H9 (cell line): ENCODE measurements at regions not wholly inside any gene's neighbourhood (a gene's known extent, or its start where the extent isn't known, plus 50 kb on each side); places are given as distances from the start of the nearest gene placed in this dataset.

Experiments used
- DNase-seq: peaks from one replicate; pipeline ENCODE4 v3.0.0-alpha.2; 2017
- H2AFZ ChIP-seq: one replicate; pipeline ENCODE4 v1.6.1; 2013; ENCODE audit warnings: mild to moderate bottlenecking, low read length, control low read depth, moderate library complexity
- H2AK5ac ChIP-seq: 2 replicates; pipeline ENCODE4 v1.6.1; 2013; ENCODE audit warnings: low read length, control low read depth, mixed read lengths; ENCODE audit not compliant: insufficient read length
- H2BK120ac ChIP-seq: one replicate; pipeline ENCODE4 v1.6.1; 2013; ENCODE audit warnings: low read depth, mild to moderate bottlenecking, low read length, control low read depth, inconsistent platforms; ENCODE audit not compliant: poor library complexity, severe bottlenecking
- H2BK12ac ChIP-seq: 2 replicates; pipeline ENCODE4 v1.6.1; 2013; ENCODE audit warnings: low read length, control low read depth, mixed read lengths, low read depth; ENCODE audit not compliant: insufficient read length
- H2BK15ac ChIP-seq: 2 replicates; pipeline ENCODE4 v1.6.1; 2013; ENCODE audit warnings: low read depth, low read length, control low read depth
- H2BK20ac ChIP-seq: one replicate; pipeline ENCODE4 v1.6.1; 2013; ENCODE audit warnings: low read depth, mild to moderate bottlenecking, low read length, control low read depth, inconsistent platforms; ENCODE audit not compliant: poor library complexity, severe bottlenecking
- H2BK5ac ChIP-seq: 2 replicates; pipeline ENCODE4 v1.6.1; 2013; ENCODE audit warnings: low read length, control low read depth, mixed read lengths; ENCODE audit not compliant: insufficient read length
- H3K14ac ChIP-seq: 2 replicates; pipeline ENCODE4 v1.6.1; 2013; ENCODE audit warnings: low read length, control low read depth; ENCODE audit not compliant: insufficient read depth
- H3K18ac ChIP-seq: 2 replicates; pipeline ENCODE4 v1.6.1; 2013; ENCODE audit warnings: low read depth, mild to moderate bottlenecking, mixed read lengths, low read length, control low read depth; ENCODE audit not compliant: insufficient read length
- H3K23ac ChIP-seq: 2 replicates; pipeline ENCODE4 v1.6.1; 2013; ENCODE audit warnings: low read length, control low read depth, mixed read lengths, low read depth; ENCODE audit not compliant: insufficient read length
- H3K23me2 ChIP-seq: 2 replicates; pipeline ENCODE4 v1.6.1; 2013; ENCODE audit warnings: low read depth, mild to moderate bottlenecking, mixed read lengths, low read length, control low read depth; ENCODE audit not compliant: insufficient read length, poor library complexity, severe bottlenecking
- H3K27ac ChIP-seq: 2 replicates; pipeline ENCODE4 v1.5.1; 2013; ENCODE audit warnings: low read length, control low read depth, mixed read lengths, low read depth; ENCODE audit not compliant: insufficient read length
- H3K27me3 ChIP-seq: 2 replicates; pipeline ENCODE4 v1.6.1; 2013; ENCODE audit warnings: low read length, control low read depth, inconsistent platforms; ENCODE audit not compliant: insufficient read depth
- H3K4ac ChIP-seq: 2 replicates; pipeline ENCODE4 v1.6.1; 2013; ENCODE audit warnings: low read depth, mild to moderate bottlenecking, control low read depth, inconsistent platforms, low read length, moderate library complexity
- H3K4me1 ChIP-seq: 2 replicates; pipeline ENCODE4 v1.6.1; 2013; ENCODE audit warnings: low read length, control low read depth, inconsistent platforms; ENCODE audit not compliant: insufficient read depth
- H3K4me2 ChIP-seq: 2 replicates; pipeline ENCODE4 v1.6.1; 2013; ENCODE audit warnings: low read length, control low read depth, mixed read lengths; ENCODE audit not compliant: insufficient read length, insufficient read depth
- H3K56ac ChIP-seq: 2 replicates; pipeline ENCODE4 v1.6.1; 2013; ENCODE audit warnings: low read depth, mild to moderate bottlenecking, mixed read lengths, low read length, control low read depth; ENCODE audit not compliant: insufficient read length
- H3K79me1 ChIP-seq: 2 replicates; pipeline ENCODE4 v1.6.1; 2013; ENCODE audit warnings: low read depth, mild to moderate bottlenecking, moderate library complexity, low read length, control low read depth, inconsistent platforms; ENCODE audit not compliant: insufficient read depth, poor library complexity, severe bottlenecking
- H3K79me2 ChIP-seq: 2 replicates; pipeline ENCODE4 v1.6.1; 2013; ENCODE audit warnings: low read length, control low read depth, inconsistent platforms; ENCODE audit not compliant: insufficient read depth
- H3K9ac ChIP-seq: 2 replicates; pipeline ENCODE4 v1.6.1; 2013; ENCODE audit warnings: low read length, control low read depth, mixed read lengths; ENCODE audit not compliant: insufficient read length; ENCODE audit errors: extremely low read depth
- H3K9me3 ChIP-seq: one replicate; pipeline ENCODE4 v1.6.1; 2013; ENCODE audit warnings: low read depth, low read length, inconsistent platforms; ENCODE audit not compliant: control insufficient read depth
- H3T11ph ChIP-seq: one replicate; pipeline ENCODE4 v1.6.1; 2013; ENCODE audit warnings: mild to moderate bottlenecking, low read length, control low read depth, inconsistent platforms
- H4K20me1 ChIP-seq: one replicate; pipeline ENCODE4 v1.6.1; 2013; ENCODE audit not compliant: control insufficient read depth, insufficient read length, insufficient read depth
- H4K5ac ChIP-seq: 2 replicates; pipeline ENCODE4 v1.6.1; 2013; ENCODE audit warnings: low read depth, mild to moderate bottlenecking, mixed read lengths, low read length, control low read depth; ENCODE audit not compliant: insufficient read length
- H4K8ac ChIP-seq: replicated peaks from 2 replicates; pipeline ENCODE4 v1.6.1; 2013; ENCODE audit warnings: low read length, control low read depth, mixed read lengths, low read depth; ENCODE audit not compliant: insufficient read length
- H4K91ac ChIP-seq: 2 replicates; pipeline ENCODE4 v1.6.1; 2013; ENCODE audit warnings: low read depth, mild to moderate bottlenecking, moderate library complexity, mixed read lengths, low read length, control low read depth; ENCODE audit not compliant: insufficient read length
- H3K27ac Mint-ChIP-seq, 3 experiments: 2 replicates in 2 of 3; 3 replicates in 1 of 3; pipeline ENCODE4 v1.8.0; 2020 to 2021; ENCODE audit warnings: mixed read lengths in 3 of 3, mild to moderate bottlenecking in 1 of 3, moderate library complexity in 1 of 3
- H3K27me3 Mint-ChIP-seq: 2 replicates; pipeline ENCODE4 v1.8.0; 2021; ENCODE audit warnings: low read depth, mild to moderate bottlenecking, moderate library complexity, mixed read lengths
- H3K36me3 Mint-ChIP-seq, 3 experiments: 2 replicates in 2 of 3; 3 replicates in 1 of 3; pipeline ENCODE4 v1.8.0; 2020 to 2021; ENCODE audit warnings: low read depth in 3 of 3, mixed read lengths in 3 of 3; ENCODE audit not compliant: insufficient read depth in 1 of 3
- H3K4me1 Mint-ChIP-seq, 2 experiments: 2 replicates each; pipeline ENCODE4 v1.8.0; 2020; ENCODE audit warnings: mixed read lengths in 2 of 2
- H3K4me3 Mint-ChIP-seq, 2 experiments: 2 replicates in 1 of 2; 3 replicates in 1 of 2; pipeline ENCODE4 v1.8.0; 2020 to 2021; ENCODE audit warnings: mild to moderate bottlenecking in 2 of 2, mixed read lengths in 2 of 2, moderate library complexity in 1 of 2
- H3K9me3 Mint-ChIP-seq, 2 experiments: 2 replicates in 1 of 2; 3 replicates in 1 of 2; pipeline ENCODE4 v1.8.0; 2020; ENCODE audit warnings: mild to moderate bottlenecking in 2 of 2, mixed read lengths in 2 of 2, moderate library complexity in 1 of 2
- CTCF ChIP-seq: fragments of 200-600 bp; sonication (generic); conservative IDR thresholded peaks from 3 replicates; pipeline ENCODE4 v1.8.0; 2021; ENCODE audit warnings: antibody characterized with exemption, mild to moderate bottlenecking
- WGBS: extraction: QIAGEN DNeasy Blood & Tissue Kit; methylation state at CpG from one replicate; pipeline ENCODE4 v1.1.7; 2013; ENCODE audit warnings: missing lambda C conversion rate, low lambda C conversion rate, mixed read lengths; ENCODE audit not compliant: insufficient read length; ENCODE audit errors: extremely low coverage; 5-methylcytosine and 5-hydroxymethylcytosine counted together

- Histone ChIP-seq H3K23me2 (no peaks in the 10 kb centered on the region), H3K56ac (no peak overlapping the region), H2BK20ac (no peak overlapping the region), H3K18ac (no peak overlapping the region), H3K27ac (no peak overlapping the region), H3K9me3 (no peaks in the 10 kb centered on the region), H3K14ac (no peak overlapping the region), H4K91ac (no peak overlapping the region), H2BK120ac (no peak overlapping the region), H2AFZ (no peak overlapping the region), H3T11ph (no peak overlapping the region), H3K4me1 (no peaks in the 10 kb centered on the region), H3K79me1 (no peaks in the 10 kb centered on the region), H3K9ac (no peak overlapping the region), H2BK12ac (no peak overlapping the region), H4K5ac (no peak overlapping the region), H3K79me2 (no peaks in the 10 kb centered on the region), H3K23ac (no peak overlapping the region), H3K4ac (no peak overlapping the region), H3K27me3 (no peaks in the 10 kb centered on the region), H2BK15ac (no peak overlapping the region), H4K20me1 (no peaks in the 10 kb centered on the region), H4K8ac (no peak overlapping the region), H2BK5ac (no peak overlapping the region), H2AK5ac (no peak overlapping the region), H3K4me2 (no peak overlapping the region)
- H3K9me3 Mint-ChIP-seq, result peaks cover 9 to 25% of the 10 kb centered on the region in 2 experiments
- WGBS, result no CpG with 5 or more reads among the region's 13 CpGs
- TF ChIP-seq CTCF, result no peak
- no peak for DNase-seq
- no peaks in the 10 kb centered on the region for H3K4me1 Mint-ChIP-seq
- no peaks in the 10 kb centered on the region for H3K36me3 Mint-ChIP-seq
- no peak overlapping the region for H3K4me3 Mint-ChIP-seq
- peaks cover 20% of the 10 kb centered on the region for H3K27me3 Mint-ChIP-seq
- H3K27ac Mint-ChIP-seq, result no peak overlapping the region
Observed at GRCh38 chr2:238744951-238745350, 102.9 kb upstream of the TWIST2 start.
